ENCODE measurements at regions not wholly inside any gene's neighbourhood (a gene's known extent, or its start where the extent isn't known, plus 50 kb on each side); places are given as distances from the start of the nearest gene placed in this dataset.

GRCh38 chr5:42274913-42275312 is 148.3 kb upstream of the GHR start:
- H3K4me1 Mint-ChIP-seq (ENCODE audit: low read depth) = no peaks in the 10 kb centered on the region
- H3K27ac Mint-ChIP-seq (ENCODE audit: unreplicated experiment) = no peak overlapping the region
- H3K36me3 Mint-ChIP-seq (ENCODE audit: low read depth) = no peaks in the 10 kb centered on the region
- H3K4me3 Mint-ChIP-seq (ENCODE audit: unreplicated experiment) = no peak overlapping the region
- no peaks in the 10 kb centered on the region for H3K9me3 Mint-ChIP-seq (ENCODE audit: low read depth)
- H3K27me3 Mint-ChIP-seq (ENCODE audit: low read depth) = peaks cover 10% of the 10 kb centered on the region
- no peak for DNase-seq (ENCODE audit: low spot score)
- TF ChIP-seq, protein P1, sequence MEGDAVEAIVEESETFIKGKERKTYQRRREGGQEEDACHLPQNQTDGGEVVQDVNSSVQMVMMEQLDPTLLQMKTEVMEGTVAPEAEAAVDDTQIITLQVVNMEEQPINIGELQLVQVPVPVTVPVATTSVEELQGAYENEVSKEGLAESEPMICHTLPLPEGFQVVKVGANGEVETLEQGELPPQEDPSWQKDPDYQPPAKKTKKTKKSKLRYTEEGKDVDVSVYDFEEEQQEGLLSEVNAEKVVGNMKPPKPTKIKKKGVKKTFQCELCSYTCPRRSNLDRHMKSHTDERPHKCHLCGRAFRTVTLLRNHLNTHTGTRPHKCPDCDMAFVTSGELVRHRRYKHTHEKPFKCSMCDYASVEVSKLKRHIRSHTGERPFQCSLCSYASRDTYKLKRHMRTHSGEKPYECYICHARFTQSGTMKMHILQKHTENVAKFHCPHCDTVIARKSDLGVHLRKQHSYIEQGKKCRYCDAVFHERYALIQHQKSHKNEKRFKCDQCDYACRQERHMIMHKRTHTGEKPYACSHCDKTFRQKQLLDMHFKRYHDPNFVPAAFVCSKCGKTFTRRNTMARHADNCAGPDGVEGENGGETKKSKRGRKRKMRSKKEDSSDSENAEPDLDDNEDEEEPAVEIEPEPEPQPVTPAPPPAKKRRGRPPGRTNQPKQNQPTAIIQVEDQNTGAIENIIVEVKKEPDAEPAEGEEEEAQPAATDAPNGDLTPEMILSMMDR (IDR thresholded peaks at IDR 0.05) = no peak

DNA sequence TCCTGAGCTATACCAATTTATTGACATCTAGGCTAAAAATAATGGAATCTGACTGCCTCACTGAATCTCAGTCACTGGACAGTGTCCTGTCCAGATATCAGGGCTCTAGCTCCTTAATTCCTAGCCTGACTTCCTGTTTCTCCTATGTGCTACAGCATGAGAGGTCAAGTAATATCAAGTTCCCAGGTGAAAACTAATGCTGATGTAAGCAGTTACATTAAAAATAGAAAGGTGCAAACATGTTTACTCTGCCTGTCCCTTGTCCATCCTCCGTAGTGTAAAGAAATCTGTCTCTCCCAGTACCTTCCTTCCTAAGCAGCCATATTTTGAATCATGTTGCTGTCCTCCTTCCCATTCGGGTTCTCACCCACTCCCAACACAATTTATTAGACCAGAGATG is 145.9 kb upstream of the GHR start:
- Mint-ChIP-seq H3K4me3 (ENCODE audit: unreplicated experiment) (no peak overlapping the region), H3K36me3 (ENCODE audit: low read depth) (no peaks in the 10 kb centered on the region), H3K4me1 (ENCODE audit: low read depth) (no peaks in the 10 kb centered on the region), H3K27ac (ENCODE audit: unreplicated experiment) (no peak overlapping the region), H3K9me3 (ENCODE audit: low read depth) (no peaks in the 10 kb centered on the region), H3K27me3 (ENCODE audit: low read depth) (peaks cover 10% of the 10 kb centered on the region)
- no peak for DNase-seq (ENCODE audit: low spot score)
- TF ChIP-seq, protein P1 (IDR thresholded peaks at IDR 0.05) = no peak

GRCh38 chr5:42284584-42284983 is 138.7 kb upstream of the GHR start:
- TF ChIP-seq, protein P1 (IDR thresholded peaks at IDR 0.05) = no peak
- peaks cover 8% of the 10 kb centered on the region for H3K27me3 Mint-ChIP-seq (ENCODE audit: low read depth)
- no peaks in the 10 kb centered on the region for H3K36me3 Mint-ChIP-seq (ENCODE audit: low read depth)
- no peak overlapping the region for H3K27ac Mint-ChIP-seq (ENCODE audit: unreplicated experiment)
- DNase-seq (ENCODE audit: low spot score) = no peak
- H3K4me3 Mint-ChIP-seq (ENCODE audit: unreplicated experiment) = no peak overlapping the region
- no peaks in the 10 kb centered on the region for H3K9me3 Mint-ChIP-seq (ENCODE audit: low read depth)
- H3K4me1 Mint-ChIP-seq (ENCODE audit: low read depth) = no peaks in the 10 kb centered on the region

- Mint-ChIP-seq H3K27me3 (ENCODE audit: low read depth) (peaks cover 10% of the 10 kb centered on the region), H3K4me1 (ENCODE audit: low read depth) (no peaks in the 10 kb centered on the region), H3K27ac (ENCODE audit: unreplicated experiment) (no peak overlapping the region), H3K4me3 (ENCODE audit: unreplicated experiment) (no peak overlapping the region), H3K9me3 (ENCODE audit: low read depth) (no peaks in the 10 kb centered on the region), H3K36me3 (ENCODE audit: low read depth) (no peaks in the 10 kb centered on the region)
- DNase-seq (ENCODE audit: low spot score) = no peak
- TF ChIP-seq, protein P1 (IDR thresholded peaks at IDR 0.05) = no peak
Observed at GRCh38 chr5:42285230-42285629, 138.0 kb upstream of the GHR start.

GRCh38 chr5:42300496-42300895 is 122.7 kb upstream of the GHR start:
- DNase-seq (ENCODE audit: low spot score) = no peak
- H3K36me3 Mint-ChIP-seq (ENCODE audit: low read depth) = no peaks in the 10 kb centered on the region
- no peak overlapping the region for H3K27ac Mint-ChIP-seq (ENCODE audit: unreplicated experiment)
- H3K27me3 Mint-ChIP-seq (ENCODE audit: low read depth) = peaks cover under 1% of the 10 kb centered on the region
- TF ChIP-seq, protein P1 (IDR thresholded peaks at IDR 0.05) = no peak
- H3K4me1 Mint-ChIP-seq (ENCODE audit: low read depth) = no peaks in the 10 kb centered on the region
- H3K4me3 Mint-ChIP-seq (ENCODE audit: unreplicated experiment) = no peak overlapping the region
- peaks cover 11% of the 10 kb centered on the region for H3K9me3 Mint-ChIP-seq (ENCODE audit: low read depth)

All from chondrocyte (in vitro differentiated cells).